CD4-positive, alpha-beta T cell (primary cell): ENCODE measurements at regions not wholly inside any gene's neighbourhood (a gene's known extent, or its start where the extent isn't known, plus 50 kb on each side); places are given as distances from the start of the nearest gene placed in this dataset.

ENCODE experiments used
- ATAC-seq: fragments of 200-7000 bp; cut with Tn5 transposase; one replicate; pipeline ENCODE4 v1.10.0; 2022; ENCODE audit warnings: mild to moderate bottlenecking; ENCODE audit not compliant: poor library complexity
- CTCF ChIA-PET: fragments of 350-600 bp; sonication (Branson Sonifier 250); formaldehyde crosslinking; loops from one replicate; lab custom pipeline; 2021; ENCODE audit warnings: antibody characterized with exemption, inconsistent platforms; lab: Charles Lee
- POLR2A ChIA-PET: fragments of 350-600 bp; sonication (Branson Sonifier 250); formaldehyde crosslinking; loops from one replicate; lab custom pipeline; 2021; ENCODE audit warnings: antibody characterized with exemption, inconsistent platforms; lab: Charles Lee
- DNase-seq, 14 experiments: peaks; one replicate each; pipeline ENCODE4 v3.0.0-alpha.2; 2013 to 2020; ENCODE audit warnings: mixed read lengths in 2 of 14
- H3K27ac ChIP-seq, 2 donors: one replicate each; pipeline versions ENCODE4 v1.5.1 to v1.7.0; 2013; ENCODE audit warnings: low read length in 2 of 2, low read depth in 1 of 2, mild to moderate bottlenecking in 1 of 2
- H3K27me3 ChIP-seq, 2 experiments: 1 replicate in 1 of 2; 2 replicates in 1 of 2; pipeline versions ENCODE4 v1.6.1 to v1.7.0; 2013; ENCODE audit warnings: low read length in 2 of 2, control low read depth in 1 of 2, mild to moderate bottlenecking in 1 of 2, moderate library complexity in 1 of 2; ENCODE audit not compliant: insufficient read depth in 2 of 2, control insufficient read depth in 1 of 2
- H3K36me3 ChIP-seq: one replicate; pipeline ENCODE4 v1.6.1; 2013; ENCODE audit warnings: low read length, control low read depth; ENCODE audit not compliant: insufficient read depth
- H3K4me1 ChIP-seq: one replicate; pipeline ENCODE4 v1.6.1; 2013; ENCODE audit warnings: low read length, control low read depth; ENCODE audit not compliant: insufficient read depth
- H3K4me3 ChIP-seq: one replicate; pipeline ENCODE4 v1.5.1; 2013; ENCODE audit warnings: mild to moderate bottlenecking, low read length, moderate library complexity
- H3K9me3 ChIP-seq, 2 experiments: 1 replicate in 1 of 2; 2 replicates in 1 of 2; pipeline versions ENCODE4 v1.6.1 to v1.7.0; 2013; ENCODE audit warnings: low read length in 2 of 2, mild to moderate bottlenecking in 2 of 2, control low read depth in 1 of 2, moderate library complexity in 1 of 2; ENCODE audit not compliant: control insufficient read depth in 1 of 2, insufficient read depth in 1 of 2
- H3K27ac Mint-ChIP-seq: one replicate; pipeline ENCODE4 v1.8.0; 2020; ENCODE audit warnings: mixed read lengths
- H3K27me3 Mint-ChIP-seq: one replicate; pipeline ENCODE4 v1.8.0; 2021; ENCODE audit warnings: mixed read lengths
- H3K36me3 Mint-ChIP-seq: one replicate; pipeline ENCODE4 v1.8.0; 2021; ENCODE audit warnings: low read depth, mixed read lengths
- H3K4me1 Mint-ChIP-seq: one replicate; pipeline ENCODE4 v1.8.0; 2021; ENCODE audit warnings: low read depth, mixed read lengths
- H3K4me3 Mint-ChIP-seq: one replicate; pipeline ENCODE4 v1.8.0; 2020; ENCODE audit warnings: mild to moderate bottlenecking, mixed read lengths
- H3K9me3 Mint-ChIP-seq: one replicate; pipeline ENCODE4 v1.8.0; 2020; ENCODE audit warnings: mixed read lengths
- CTCF ChIP-seq: fragments of 200-600 bp; IDR thresholded peaks from one replicate; pipeline ENCODE4 v1.8.0; 2022; ENCODE audit warnings: antibody characterized with exemption, mild to moderate bottlenecking
- intact Hi-C, 2 experiments: fragments of 100-400 bp; cut with DNase I in 1 of 2; cut with micrococcal nuclease in 1 of 2; formaldehyde crosslinking; loops; one replicate each; pipeline versions ENCODE4 v1.15.1 to v1.9.0; 2023 to 2025; cut with DNase I, micrococcal nuclease

DNA sequence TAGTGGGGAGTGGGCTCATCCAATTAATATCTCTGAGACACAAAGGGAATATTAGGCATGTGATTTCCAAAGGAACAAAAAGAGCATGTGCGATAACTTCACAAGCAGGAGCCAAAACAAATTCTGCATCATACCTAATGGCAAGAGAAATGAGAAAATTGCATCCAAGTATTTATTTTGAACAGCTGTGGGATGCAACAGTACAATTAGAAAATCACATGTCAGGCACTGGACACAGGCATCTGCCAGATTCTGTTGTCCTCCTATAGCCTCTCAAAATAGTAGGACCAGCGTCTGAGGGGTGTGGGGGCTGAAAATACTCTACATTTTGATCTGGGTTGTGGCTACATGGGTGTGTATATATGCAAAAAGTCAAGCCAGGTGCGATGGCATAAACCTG is 66.3 kb downstream of the EDN1 start:
- Histone ChIP-seq H3K4me3 (no peak overlapping the region), H3K9me3 (peaks cover 3 to 4% of the 10 kb centered on the region in 2 experiments), H3K27ac (no peak overlapping the region), H3K4me1 (no peaks in the 10 kb centered on the region), H3K36me3 (no peaks in the 10 kb centered on the region), H3K27me3 (no peaks in the 10 kb centered on the region)
- Mint-ChIP-seq H3K36me3 (no peaks in the 10 kb centered on the region), H3K4me1 (no peaks in the 10 kb centered on the region), H3K4me3 (no peak overlapping the region), H3K27ac (no peak overlapping the region), H3K9me3 (peaks cover 6% of the 10 kb centered on the region), H3K27me3 (peaks cover 14% of the 10 kb centered on the region)
- no peak for TF ChIP-seq CTCF
- DNase-seq (no peak), ATAC-seq (no peak)
- intact Hi-C loops = no loop called here
- ChIA-PET POLR2A (no interaction called here), CTCF (no interaction called here)

DNA sequence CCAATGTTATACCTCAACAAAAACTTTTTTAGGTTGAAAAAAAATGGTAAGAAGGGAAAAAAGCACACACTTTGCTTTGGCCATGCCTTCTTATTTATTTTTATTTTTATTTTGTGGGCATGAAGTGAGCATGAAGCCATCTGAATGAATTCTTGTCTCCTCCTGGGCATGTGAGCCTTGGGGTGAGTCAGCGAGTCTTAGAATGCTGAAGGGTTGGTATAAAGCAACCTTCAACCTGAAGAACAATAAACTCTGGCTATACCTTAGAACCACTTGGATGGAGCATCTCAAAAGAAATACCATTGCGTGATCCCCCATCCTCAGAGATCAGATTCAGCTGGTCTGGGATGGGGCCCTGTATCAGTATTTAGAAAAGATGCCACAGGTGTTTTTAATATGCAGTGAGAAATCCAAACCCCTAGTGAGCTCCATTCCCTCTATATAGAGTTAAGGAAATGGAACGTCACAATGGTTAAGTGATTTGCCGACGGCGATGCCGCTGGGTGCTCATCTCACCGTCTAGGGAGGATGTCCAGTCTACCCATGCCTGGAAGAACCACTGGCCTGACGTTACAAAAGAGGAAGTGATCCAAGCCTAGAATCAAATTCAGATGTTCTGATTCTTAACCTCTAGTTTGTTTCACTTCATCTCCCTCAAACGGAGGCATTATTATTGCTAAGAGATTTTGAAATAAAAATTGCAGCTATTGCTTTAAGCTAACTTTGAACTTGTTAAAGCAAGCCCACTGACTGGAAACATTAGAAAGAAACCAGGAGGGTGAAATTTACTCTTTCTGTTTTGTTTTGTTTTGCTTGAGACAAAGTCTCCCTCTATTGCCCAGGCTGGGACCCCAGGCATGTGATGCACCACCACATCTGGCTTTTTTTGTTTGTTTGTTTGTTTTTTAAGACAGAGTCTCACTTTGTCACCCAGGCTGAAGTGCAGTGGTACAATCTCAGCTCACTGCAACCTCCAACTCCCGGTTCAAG is 67.1 kb downstream of the EDN1 start:
- Mint-ChIP-seq H3K4me3 (no peak overlapping the region), H3K9me3 (peaks cover 3% of the 10 kb centered on the region), H3K36me3 (no peaks in the 10 kb centered on the region), H3K4me1 (no peaks in the 10 kb centered on the region), H3K27me3 (peaks cover 14% of the 10 kb centered on the region), H3K27ac (no peak overlapping the region)
- Histone ChIP-seq H3K4me1 (no peaks in the 10 kb centered on the region), H3K9me3 (no peaks in the 10 kb centered on the region), H3K36me3 (no peaks in the 10 kb centered on the region), H3K4me3 (no peak overlapping the region), H3K27me3 (no peaks in the 10 kb centered on the region), H3K27ac (no peak overlapping the region)
- DNase-seq (peak in 3 of 14 experiments; percentile 19 to 28 (median 25)), ATAC-seq (no peak)
- intact Hi-C loops = no loop called here
- no peak for TF ChIP-seq CTCF
- POLR2A ChIA-PET = no interaction called here
- CTCF ChIA-PET = no interaction called here

GRCh38 chr6:12359036-12359435 is 68.9 kb downstream of the EDN1 start:
- ATAC-seq (no peak), DNase-seq (peak in 1 of 14 experiments; percentile 9)
- Histone ChIP-seq H3K27ac (no peak overlapping the region), H3K9me3 (no peaks in the 10 kb centered on the region), H3K36me3 (no peaks in the 10 kb centered on the region), H3K27me3 (peaks cover 0 to 2% of the 10 kb centered on the region in 2 experiments), H3K4me1 (peaks cover 2% of the 10 kb centered on the region), H3K4me3 (no peak overlapping the region)
- Mint-ChIP-seq H3K4me1 (no peaks in the 10 kb centered on the region), H3K27me3 (peaks cover 14% of the 10 kb centered on the region), H3K4me3 (no peak overlapping the region), H3K36me3 (no peaks in the 10 kb centered on the region), H3K27ac (no peak overlapping the region), H3K9me3 (no peaks in the 10 kb centered on the region)
- POLR2A ChIA-PET = no interaction called here
- TF ChIP-seq CTCF = no peak
- intact Hi-C loops = no loop called here
- CTCF ChIA-PET = no interaction called here
